Karpas-422 (cell line): ENCODE measurements at regions not wholly inside any gene's neighbourhood (a gene's known extent, or its start where the extent isn't known, plus 50 kb on each side); places are given as distances from the start of the nearest gene placed in this dataset.

Source experiments
- DNase-seq: peaks from one replicate; pipeline ENCODE4 v3.0.0-alpha.2; 2015
- H2AFZ ChIP-seq: fragments of 200-600 bp; sonication (generic); 2 replicates; pipeline ENCODE4 v1.6.1; 2014; ENCODE audit warnings: antibody characterized with exemption, low read length, mixed read lengths
- H3K27ac ChIP-seq: fragments of 200-600 bp; sonication (generic); 2 replicates; pipeline ENCODE4 v1.5.1; 2014; ENCODE audit warnings: mild to moderate bottlenecking, low read length, moderate library complexity
- H3K27me3 ChIP-seq: fragments of 200-600 bp; sonication (generic); 2 replicates; pipeline ENCODE4 v1.6.1; 2014; ENCODE audit warnings: low read length, mixed read lengths
- H3K36me3 ChIP-seq: fragments of 200-600 bp; sonication (generic); 2 replicates; pipeline ENCODE4 v1.6.1; 2014; ENCODE audit warnings: low read length, mixed read lengths; ENCODE audit not compliant: insufficient read depth
- H3K4me1 ChIP-seq: fragments of 200-600 bp; sonication (generic); 2 replicates; pipeline ENCODE4 v1.6.1; 2014; ENCODE audit warnings: mild to moderate bottlenecking, low read length, mixed read lengths
- H3K4me2 ChIP-seq: fragments of 200-600 bp; sonication (generic); 2 replicates; pipeline ENCODE4 v1.6.1; 2014; ENCODE audit warnings: low read length, low read depth, mild to moderate bottlenecking; ENCODE audit not compliant: poor library complexity, severe bottlenecking
- H3K4me3 ChIP-seq: fragments of 200-600 bp; sonication (generic); 2 replicates; pipeline ENCODE4 v1.5.1; 2014; ENCODE audit warnings: mild to moderate bottlenecking, antibody characterized with exemption, low read length, mixed read lengths
- H3K79me2 ChIP-seq: fragments of 200-600 bp; sonication (generic); 2 replicates; pipeline ENCODE4 v1.6.1; 2014; ENCODE audit warnings: mild to moderate bottlenecking, low read length, mixed read lengths
- H3K9ac ChIP-seq: fragments of 200-600 bp; sonication (generic); 2 replicates; pipeline ENCODE4 v1.6.0; 2014; ENCODE audit warnings: low read length
- H3K9me2 ChIP-seq: fragments of 200-600 bp; sonication (generic), shearing (Covaris generic); replicated peaks from 2 replicates; pipeline ENCODE4 v1.6.0; 2014; ENCODE audit warnings: mild to moderate bottlenecking, low read length, moderate library complexity; ENCODE audit not compliant: insufficient read depth
- H3K9me3 ChIP-seq: fragments of 300-700, 200-600 bp; sonication (generic); 2 replicates; pipeline ENCODE4 v1.6.1; 2014; ENCODE audit warnings: low read length, mixed read lengths
- H4K20me1 ChIP-seq: fragments of 200-600 bp; sonication (generic); 2 replicates; pipeline ENCODE4 v1.6.1; 2014; ENCODE audit warnings: mild to moderate bottlenecking, antibody characterized with exemption, low read length, low read depth; ENCODE audit not compliant: insufficient read depth

DNA sequence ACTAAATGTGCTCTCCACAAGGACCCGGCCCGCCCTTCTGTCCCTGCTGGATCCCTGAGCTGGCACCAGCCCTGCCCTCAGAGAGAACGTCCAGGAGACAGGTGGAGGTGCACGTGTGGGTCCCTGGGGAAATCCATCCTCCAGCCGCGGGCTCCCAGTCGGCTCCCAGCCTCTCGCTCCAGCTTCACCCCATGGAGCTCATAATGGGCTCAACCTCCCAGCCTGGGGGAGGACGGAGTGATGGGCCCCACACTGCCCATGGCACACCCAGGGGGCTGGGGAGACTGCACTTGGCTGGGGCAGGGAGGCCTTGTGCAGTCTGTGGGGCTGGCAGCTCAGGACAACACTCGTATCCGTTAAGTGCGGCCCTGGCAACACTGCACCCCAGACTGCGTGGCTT lies 250.5 kb downstream of the TMEM121 start:
- Histone ChIP-seq H3K9me2 (no peaks in the 10 kb centered on the region), H3K9me3 (no peaks in the 10 kb centered on the region), H2AFZ (no peak overlapping the region), H3K4me2 (no peak overlapping the region), H3K4me1 (no peaks in the 10 kb centered on the region), H3K4me3 (no peak overlapping the region), H3K27ac (no peak overlapping the region), H3K27me3 (no peaks in the 10 kb centered on the region), H3K9ac (no peak overlapping the region), H3K79me2 (no peaks in the 10 kb centered on the region), H4K20me1 (no peaks in the 10 kb centered on the region), H3K36me3 (no peaks in the 10 kb centered on the region)
- no peak for DNase-seq

DNA sequence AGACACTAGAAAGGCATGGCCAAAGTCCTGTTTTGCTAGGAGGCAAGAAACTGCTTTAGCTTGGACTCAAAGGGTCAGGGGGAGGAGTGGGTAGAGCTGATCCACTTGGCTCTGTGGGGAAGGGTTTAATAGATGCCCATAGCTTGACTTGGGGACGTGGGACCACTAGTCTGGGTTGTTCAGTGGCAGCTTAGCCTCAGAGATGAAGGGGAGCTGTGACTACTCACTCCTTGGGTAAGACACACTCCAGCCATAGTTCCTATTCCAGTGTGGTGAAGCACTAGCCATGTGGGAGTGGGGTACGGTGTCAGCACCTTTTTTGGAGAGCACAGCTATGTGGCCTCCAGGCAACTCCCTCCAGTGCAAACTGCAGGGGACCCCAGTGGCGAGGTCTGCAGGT lies 257.3 kb downstream of the TMEM121 start:
- Histone ChIP-seq H3K79me2 (no peaks in the 10 kb centered on the region), H3K9me3 (no peaks in the 10 kb centered on the region), H3K4me3 (no peak overlapping the region), H3K9me2 (no peaks in the 10 kb centered on the region), H3K4me1 (no peaks in the 10 kb centered on the region), H3K27ac (no peak overlapping the region), H3K27me3 (no peaks in the 10 kb centered on the region), H3K36me3 (no peaks in the 10 kb centered on the region), H3K9ac (no peak overlapping the region), H3K4me2 (no peak overlapping the region), H4K20me1 (no peaks in the 10 kb centered on the region), H2AFZ (no peak overlapping the region)
- DNase-seq = no peak

DNA sequence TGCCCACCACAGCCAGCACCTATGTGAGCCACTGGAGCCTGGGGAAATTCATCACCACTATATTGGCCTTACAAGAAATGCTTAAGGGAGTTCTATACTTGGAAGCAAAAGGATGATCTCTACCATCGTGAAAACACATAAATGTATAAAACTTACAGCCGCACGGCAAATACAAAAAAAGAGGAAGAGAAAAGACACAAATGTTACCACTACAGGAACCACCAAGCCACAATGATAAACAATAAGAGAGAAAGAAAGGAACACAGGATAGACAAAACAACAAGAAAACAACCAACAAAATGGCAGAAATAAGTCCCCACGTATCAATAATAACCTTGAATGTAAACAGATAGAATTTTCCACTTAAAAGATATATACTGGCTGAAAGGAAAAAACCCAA lies 267.5 kb downstream of the TMEM121 start:
- Histone ChIP-seq H3K4me2 (no peak overlapping the region), H3K36me3 (no peaks in the 10 kb centered on the region), H3K9me3 (no peaks in the 10 kb centered on the region), H3K9ac (no peak overlapping the region), H3K27ac (no peak overlapping the region), H3K4me1 (no peaks in the 10 kb centered on the region), H4K20me1 (no peaks in the 10 kb centered on the region), H3K79me2 (no peaks in the 10 kb centered on the region), H3K27me3 (no peaks in the 10 kb centered on the region), H2AFZ (no peak overlapping the region), H3K9me2 (no peaks in the 10 kb centered on the region), H3K4me3 (no peak overlapping the region)
- DNase-seq = no peak

DNA sequence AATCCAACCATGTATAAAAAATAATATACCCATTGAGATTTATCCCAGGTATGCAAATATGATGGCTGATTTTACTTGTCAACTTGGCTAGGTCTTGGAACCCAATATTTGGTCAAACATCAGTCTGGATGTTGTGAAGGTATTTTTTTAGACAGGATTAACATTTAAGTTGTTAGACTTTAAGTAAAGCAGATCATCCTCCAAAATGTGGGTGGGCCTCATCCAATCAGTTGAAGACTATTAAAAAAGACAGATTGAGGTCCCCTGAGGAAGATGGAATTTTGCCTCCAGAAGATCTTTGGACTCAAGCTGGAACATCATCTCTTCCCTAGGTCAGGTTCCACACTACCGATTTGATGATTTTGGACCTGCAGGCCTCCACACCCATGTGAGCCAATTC lies 271.2 kb downstream of the TMEM121 start:
- Histone ChIP-seq H2AFZ (no peak overlapping the region), H3K4me1 (no peaks in the 10 kb centered on the region), H3K79me2 (no peaks in the 10 kb centered on the region), H3K9me3 (no peaks in the 10 kb centered on the region), H3K27ac (no peak overlapping the region), H3K36me3 (no peaks in the 10 kb centered on the region), H3K27me3 (no peaks in the 10 kb centered on the region), H3K9ac (no peak overlapping the region), H3K4me3 (no peak overlapping the region), H3K9me2 (no peaks in the 10 kb centered on the region), H4K20me1 (no peaks in the 10 kb centered on the region), H3K4me2 (no peak overlapping the region)
- DNase-seq = no peak

DNA sequence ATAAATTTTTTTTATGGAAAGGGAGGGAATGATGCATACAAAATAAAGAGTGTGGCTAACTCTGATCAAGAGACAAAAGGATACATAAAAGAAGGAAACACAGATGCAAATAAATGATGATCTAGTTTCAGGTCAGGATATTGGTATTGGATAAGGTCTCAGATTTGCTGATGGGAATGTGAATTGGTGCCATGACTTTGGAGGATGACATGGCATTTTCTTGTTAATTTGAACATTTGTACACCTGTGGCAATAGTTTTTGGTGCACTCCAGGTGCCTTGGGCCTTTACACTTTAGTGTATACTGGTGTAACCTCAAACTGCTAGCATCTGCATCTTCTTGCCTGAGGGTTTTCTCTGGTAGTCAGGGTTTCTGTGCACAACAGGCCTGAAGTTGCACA lies 279.3 kb downstream of the TMEM121 start:
- Histone ChIP-seq H3K9me2 (no peaks in the 10 kb centered on the region), H3K4me2 (no peak overlapping the region), H3K27ac (no peak overlapping the region), H2AFZ (no peak overlapping the region), H3K27me3 (no peaks in the 10 kb centered on the region), H3K9me3 (no peaks in the 10 kb centered on the region), H4K20me1 (no peaks in the 10 kb centered on the region), H3K79me2 (no peaks in the 10 kb centered on the region), H3K4me3 (no peak overlapping the region), H3K4me1 (no peaks in the 10 kb centered on the region), H3K36me3 (no peaks in the 10 kb centered on the region), H3K9ac (no peak overlapping the region)
- no peak for DNase-seq

DNA sequence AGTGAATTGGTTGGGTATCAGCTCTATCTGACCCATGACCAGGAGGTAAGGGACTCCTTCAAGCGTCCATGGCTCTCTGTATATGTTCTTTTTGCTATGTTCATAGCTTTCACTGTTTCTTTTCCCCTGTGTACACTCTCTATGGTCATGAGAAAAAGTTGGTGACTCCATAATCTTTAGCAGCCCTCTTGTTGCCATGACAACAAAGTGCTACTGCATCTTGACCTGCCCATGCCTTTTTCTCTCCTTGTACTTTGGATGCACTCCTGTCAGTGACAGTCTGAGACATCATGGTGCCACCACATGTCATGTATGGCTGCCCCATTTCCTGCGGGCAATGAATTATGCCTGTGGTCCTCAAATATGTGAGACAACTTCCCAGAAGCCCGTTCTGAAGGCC lies 280.2 kb downstream of the TMEM121 start:
- Histone ChIP-seq H3K9ac (no peak overlapping the region), H3K4me3 (no peak overlapping the region), H3K79me2 (no peaks in the 10 kb centered on the region), H2AFZ (no peak overlapping the region), H3K27me3 (no peaks in the 10 kb centered on the region), H3K4me1 (no peaks in the 10 kb centered on the region), H3K36me3 (no peaks in the 10 kb centered on the region), H4K20me1 (no peaks in the 10 kb centered on the region), H3K27ac (no peak overlapping the region), H3K4me2 (no peak overlapping the region), H3K9me3 (no peaks in the 10 kb centered on the region), H3K9me2 (no peaks in the 10 kb centered on the region)
- no peak for DNase-seq

DNA sequence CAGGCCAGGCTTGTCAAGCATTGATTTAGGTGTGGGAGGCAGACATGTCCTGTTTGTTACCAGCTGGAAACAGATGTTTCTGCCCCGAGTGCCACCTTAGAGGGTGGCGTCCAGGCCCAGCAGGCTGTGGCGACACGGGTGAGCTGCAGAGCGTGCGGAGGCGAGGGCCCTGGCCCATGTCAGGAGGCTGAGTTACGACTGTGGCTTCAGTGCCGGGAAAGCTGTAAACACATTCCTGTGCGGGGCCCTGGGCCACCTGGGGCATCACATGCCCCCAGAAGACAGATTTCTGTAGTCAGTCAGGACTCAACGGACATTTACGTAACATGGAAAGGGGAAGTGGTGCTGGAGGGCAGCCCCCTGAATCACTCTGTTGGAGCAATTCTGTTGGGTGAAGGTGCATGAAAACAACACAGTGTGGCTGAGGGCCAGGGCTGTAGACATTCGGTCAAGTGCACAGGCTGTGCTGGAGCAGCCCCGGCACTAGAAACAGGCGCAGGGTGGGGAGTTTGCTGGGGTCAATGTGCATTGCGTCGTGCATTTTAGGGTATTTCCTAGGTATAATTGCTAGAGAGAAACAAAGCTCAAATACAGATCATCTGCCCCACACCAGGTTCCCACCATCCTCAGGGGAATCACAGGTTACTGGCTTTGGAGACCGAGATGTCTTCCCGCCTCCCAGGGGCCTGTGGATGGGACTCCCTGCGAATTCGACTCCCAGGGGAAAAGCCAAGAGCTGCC lies 291.8 kb downstream of the TMEM121 start:
- Histone ChIP-seq H3K4me3 (no peak overlapping the region), H3K27ac (no peak overlapping the region), H4K20me1 (no peaks in the 10 kb centered on the region), H3K79me2 (no peaks in the 10 kb centered on the region), H3K27me3 (no peaks in the 10 kb centered on the region), H3K9me3 (no peaks in the 10 kb centered on the region), H3K4me2 (no peak overlapping the region), H2AFZ (no peak overlapping the region), H3K9ac (no peak overlapping the region), H3K4me1 (no peaks in the 10 kb centered on the region), H3K36me3 (no peaks in the 10 kb centered on the region), H3K9me2 (no peaks in the 10 kb centered on the region)
- no peak for DNase-seq

DNA sequence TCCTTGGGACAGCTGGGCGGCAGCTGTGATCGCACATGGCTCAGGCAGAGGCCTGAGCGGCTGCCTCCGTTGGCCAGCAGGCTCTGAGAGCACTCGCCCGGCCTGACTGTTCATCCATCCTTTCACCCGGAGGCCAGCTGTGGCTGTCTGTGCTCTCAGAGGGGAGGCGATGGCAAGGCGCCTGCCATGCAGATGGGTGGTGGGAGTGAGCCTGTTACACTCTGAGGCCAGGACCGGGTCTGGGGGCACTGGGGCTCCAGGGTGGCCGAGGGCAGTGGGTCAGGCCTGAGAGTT lies 292.3 kb downstream of the TMEM121 start:
- H3K4me1 ChIP-seq = no peaks in the 10 kb centered on the region
- no peak overlapping the region for H3K9ac ChIP-seq
- H2AFZ ChIP-seq = no peak overlapping the region

DNA sequence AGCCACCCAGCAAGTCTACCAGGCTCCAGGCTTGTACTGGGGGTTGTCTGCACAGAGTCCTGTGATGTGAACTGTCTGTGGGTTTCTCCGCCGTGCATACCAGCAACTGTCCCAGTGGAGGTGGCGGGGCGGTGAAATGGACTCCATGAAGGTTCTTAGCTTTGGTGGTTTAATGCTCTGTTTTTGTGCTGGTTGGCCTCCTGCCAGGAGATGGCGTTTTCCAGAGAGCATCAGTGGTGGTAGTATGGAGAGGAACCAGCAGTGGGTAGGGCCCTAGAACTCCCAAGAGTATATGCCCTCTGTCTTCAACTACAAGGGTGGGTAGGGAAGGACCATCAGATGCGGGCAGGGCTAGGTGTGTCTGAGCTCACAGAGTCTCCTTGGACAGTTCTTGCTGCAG lies 303.8 kb downstream of the TMEM121 start:
- Histone ChIP-seq H3K27me3 (no peaks in the 10 kb centered on the region), H3K4me1 (no peaks in the 10 kb centered on the region)

More for the DNA sequence above, 292.3 kb downstream of the TMEM121 start:
- H3K4me2 ChIP-seq = no peak overlapping the region
- DNase-seq = no peak
- no peaks in the 10 kb centered on the region for H3K9me3 ChIP-seq
- no peaks in the 10 kb centered on the region for H4K20me1 ChIP-seq
- H3K27me3 ChIP-seq = no peaks in the 10 kb centered on the region
- H3K9me2 ChIP-seq = no peaks in the 10 kb centered on the region
- no peak overlapping the region for H3K4me3 ChIP-seq
- no peak overlapping the region for H3K27ac ChIP-seq
- H3K79me2 ChIP-seq = no peaks in the 10 kb centered on the region
- H3K36me3 ChIP-seq = no peaks in the 10 kb centered on the region

More for the DNA sequence above, 303.8 kb downstream of the TMEM121 start:
- H3K4me3 ChIP-seq = no peak overlapping the region
- H3K27ac ChIP-seq = no peak overlapping the region
- H3K79me2 ChIP-seq = no peaks in the 10 kb centered on the region
- H3K36me3 ChIP-seq = no peaks in the 10 kb centered on the region
- H3K9me3 ChIP-seq = no peaks in the 10 kb centered on the region
- H4K20me1 ChIP-seq = no peaks in the 10 kb centered on the region
- no peak for DNase-seq
- no peaks in the 10 kb centered on the region for H3K9me2 ChIP-seq
- no peak overlapping the region for H3K4me2 ChIP-seq
- no peak overlapping the region for H3K9ac ChIP-seq
- no peak overlapping the region for H2AFZ ChIP-seq
